ENCODE measurements at regions not wholly inside any gene's neighbourhood (a gene's known extent, or its start where the extent isn't known, plus 50 kb on each side); places are given as distances from the start of the nearest gene placed in this dataset.

DNA sequence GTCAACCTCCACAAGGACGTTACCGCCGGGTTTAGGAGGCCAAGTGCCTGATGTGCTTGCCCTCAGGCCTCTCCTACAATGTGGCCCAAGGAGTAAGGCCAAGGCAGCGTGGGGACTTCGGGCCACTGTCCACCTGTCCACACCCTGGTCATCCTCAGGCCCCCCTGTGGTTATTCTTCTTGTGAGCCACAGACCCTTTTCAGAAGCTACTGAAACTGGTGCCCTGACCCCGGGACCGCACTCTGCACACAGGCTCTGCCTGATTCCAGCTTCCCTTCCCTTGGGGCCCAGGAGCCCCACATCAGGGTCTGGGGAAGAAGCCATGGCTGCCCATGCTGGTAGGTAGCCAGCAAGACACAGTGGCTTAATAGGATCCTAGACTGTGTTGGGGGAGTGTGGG, 128.8 kb downstream of the OLFM1 start (continued):
- no peak for TF ChIP-seq ATOH8 (CRISPR knock-in tag; IDR thresholded peaks at IDR 0.05; ENCODE audit: low read depth)
- no peak for TF ChIP-seq NR3C1 (IDR thresholded peaks at IDR 0.05)
- TF ChIP-seq MAZ (IDR thresholded peaks at IDR 0.05; ENCODE audit: borderline replicate concordance, low read depth, low read length), result no peak
- no peak for TF ChIP-seq ZNF302 (CRISPR knock-in tag; IDR thresholded peaks at IDR 0.05)
- TF ChIP-seq MAFK (IDR thresholded peaks at IDR 0.05; ENCODE audit: partially characterized antibody), result no peak
- TF ChIP-seq, protein P1, sequence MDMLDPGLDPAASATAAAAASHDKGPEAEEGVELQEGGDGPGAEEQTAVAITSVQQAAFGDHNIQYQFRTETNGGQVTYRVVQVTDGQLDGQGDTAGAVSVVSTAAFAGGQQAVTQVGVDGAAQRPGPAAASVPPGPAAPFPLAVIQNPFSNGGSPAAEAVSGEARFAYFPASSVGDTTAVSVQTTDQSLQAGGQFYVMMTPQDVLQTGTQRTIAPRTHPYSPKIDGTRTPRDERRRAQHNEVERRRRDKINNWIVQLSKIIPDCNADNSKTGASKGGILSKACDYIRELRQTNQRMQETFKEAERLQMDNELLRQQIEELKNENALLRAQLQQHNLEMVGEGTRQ (IDR thresholded peaks at IDR 0.05), result no peak

DNA sequence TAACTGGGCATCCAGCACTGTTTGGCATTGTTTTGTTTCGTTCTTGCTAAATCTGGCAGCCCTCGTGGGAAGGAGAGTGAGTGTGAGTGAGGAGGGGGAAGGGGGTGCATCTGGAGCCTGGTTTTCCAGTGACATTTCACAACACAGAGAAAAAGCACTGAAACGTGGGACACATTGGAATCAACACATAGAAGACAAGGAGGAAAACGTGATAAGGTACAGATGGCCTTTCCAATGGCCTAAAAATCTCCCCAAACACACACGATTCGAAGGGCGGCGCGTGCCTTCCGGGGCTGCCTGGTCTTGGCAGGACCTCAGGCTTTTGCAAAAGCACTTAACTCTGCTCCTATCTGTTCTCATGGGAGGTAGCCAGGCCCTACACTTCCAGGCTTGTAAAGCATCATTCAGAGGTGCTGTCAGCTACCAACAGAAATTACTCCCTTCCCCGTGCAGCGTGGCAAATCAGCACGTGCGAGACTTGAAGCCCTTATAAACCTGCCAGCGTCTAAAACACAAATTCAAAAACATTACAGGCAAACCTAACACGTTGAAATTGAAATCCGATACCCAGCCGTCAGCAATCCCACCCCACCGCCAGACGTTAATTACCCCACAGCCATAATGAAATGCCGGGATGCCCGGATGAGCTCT, 129.4 kb downstream of the OLFM1 start:
- ChIA-PET POLR2A (no interaction called here), CTCF (no interaction called here)
- ATAC-seq, result no peak

More for the DNA sequence above, 129.4 kb downstream of the OLFM1 start:
- no peak overlapping the region for H3K4me2 ChIP-seq
- no peak overlapping the region for H3K27ac ChIP-seq
- no peak for DNase-seq (ENCODE audit: low read depth in 1 of 2, low spot score in 1 of 2)
- H3K4me3 ChIP-seq, result no peak overlapping the region
- no peaks in the 10 kb centered on the region for H3K4me1 ChIP-seq
- TF ChIP-seq NR3C1 (IDR thresholded peaks at IDR 0.05) (no peak), EHF (CRISPR knock-in tag; IDR thresholded peaks at IDR 0.05) (no peak), ATOH8 (CRISPR knock-in tag; IDR thresholded peaks at IDR 0.05; ENCODE audit: low read depth) (no peak), CEBPB (IDR thresholded peaks at IDR 0.05) (no peak), MAZ (IDR thresholded peaks at IDR 0.05; ENCODE audit: borderline replicate concordance, low read depth, low read length) (no peak), JUNB (IDR thresholded peaks at IDR 0.05) (no peak), FOXS1 (CRISPR knock-in tag; IDR thresholded peaks at IDR 0.05) (no peak), SMC3 (IDR thresholded peaks at IDR 0.05) (no peak), NPAS2 (CRISPR knock-in tag; IDR thresholded peaks at IDR 0.05; ENCODE audit: borderline replicate concordance) (no peak), RNF2 (IDR thresholded peaks at IDR 0.05; ENCODE audit: borderline replicate concordance, low read depth) (no peak), E2F6 (IDR thresholded peaks at IDR 0.05; ENCODE audit: borderline replicate concordance, low read depth) (no peak), ZFP36 (IDR thresholded peaks at IDR 0.05; ENCODE audit: borderline replicate concordance, partially characterized antibody) (no peak), NFE2L2 (conservative IDR thresholded peaks at IDR 0.05; ENCODE audit: low read length) (no peak), HOXB13 (CRISPR knock-in tag; IDR thresholded peaks at IDR 0.05; ENCODE audit: low read depth) (no peak), ZSCAN20 (CRISPR knock-in tag; IDR thresholded peaks at IDR 0.05) (no peak), FOSB (CRISPR knock-in tag; IDR thresholded peaks at IDR 0.05) (no peak)
- TF ChIP-seq, protein P2, sequence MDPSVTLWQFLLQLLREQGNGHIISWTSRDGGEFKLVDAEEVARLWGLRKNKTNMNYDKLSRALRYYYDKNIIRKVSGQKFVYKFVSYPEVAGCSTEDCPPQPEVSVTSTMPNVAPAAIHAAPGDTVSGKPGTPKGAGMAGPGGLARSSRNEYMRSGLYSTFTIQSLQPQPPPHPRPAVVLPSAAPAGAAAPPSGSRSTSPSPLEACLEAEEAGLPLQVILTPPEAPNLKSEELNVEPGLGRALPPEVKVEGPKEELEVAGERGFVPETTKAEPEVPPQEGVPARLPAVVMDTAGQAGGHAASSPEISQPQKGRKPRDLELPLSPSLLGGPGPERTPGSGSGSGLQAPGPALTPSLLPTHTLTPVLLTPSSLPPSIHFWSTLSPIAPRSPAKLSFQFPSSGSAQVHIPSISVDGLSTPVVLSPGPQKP (IDR thresholded peaks at IDR 0.05; ENCODE audit: low read depth, low read length), result no peak
- TF ChIP-seq, protein P3, sequence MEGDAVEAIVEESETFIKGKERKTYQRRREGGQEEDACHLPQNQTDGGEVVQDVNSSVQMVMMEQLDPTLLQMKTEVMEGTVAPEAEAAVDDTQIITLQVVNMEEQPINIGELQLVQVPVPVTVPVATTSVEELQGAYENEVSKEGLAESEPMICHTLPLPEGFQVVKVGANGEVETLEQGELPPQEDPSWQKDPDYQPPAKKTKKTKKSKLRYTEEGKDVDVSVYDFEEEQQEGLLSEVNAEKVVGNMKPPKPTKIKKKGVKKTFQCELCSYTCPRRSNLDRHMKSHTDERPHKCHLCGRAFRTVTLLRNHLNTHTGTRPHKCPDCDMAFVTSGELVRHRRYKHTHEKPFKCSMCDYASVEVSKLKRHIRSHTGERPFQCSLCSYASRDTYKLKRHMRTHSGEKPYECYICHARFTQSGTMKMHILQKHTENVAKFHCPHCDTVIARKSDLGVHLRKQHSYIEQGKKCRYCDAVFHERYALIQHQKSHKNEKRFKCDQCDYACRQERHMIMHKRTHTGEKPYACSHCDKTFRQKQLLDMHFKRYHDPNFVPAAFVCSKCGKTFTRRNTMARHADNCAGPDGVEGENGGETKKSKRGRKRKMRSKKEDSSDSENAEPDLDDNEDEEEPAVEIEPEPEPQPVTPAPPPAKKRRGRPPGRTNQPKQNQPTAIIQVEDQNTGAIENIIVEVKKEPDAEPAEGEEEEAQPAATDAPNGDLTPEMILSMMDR (IDR thresholded peaks at IDR 0.05), result no peak
- TF ChIP-seq, protein P1 (IDR thresholded peaks at IDR 0.05), result no peak
- 66% methylated on average over 22 of the region's 22 CpGs for WGBS (ENCODE audit: missing lambda C conversion rate)
- no peaks in the 10 kb centered on the region; the same call in 2 of the 3 replicates for H3K9me3 ChIP-seq
- FAIRE-seq, result no peak

All from A549 (cell line).